ENCODE measurements at regions not wholly inside any gene's neighbourhood (a gene's known extent, or its start where the extent isn't known, plus 50 kb on each side); places are given as distances from the start of the nearest gene placed in this dataset.
"Not testable (repeated sequence)": the region's sequence is repeated elsewhere in the genome, so short reads cannot be mapped to it uniquely, and the experiment has no call there.

GRCh38 chr6:15897063-15897876, 231.6 kb upstream of the MYLIP start:
- no peak for DNase-seq

DNA sequence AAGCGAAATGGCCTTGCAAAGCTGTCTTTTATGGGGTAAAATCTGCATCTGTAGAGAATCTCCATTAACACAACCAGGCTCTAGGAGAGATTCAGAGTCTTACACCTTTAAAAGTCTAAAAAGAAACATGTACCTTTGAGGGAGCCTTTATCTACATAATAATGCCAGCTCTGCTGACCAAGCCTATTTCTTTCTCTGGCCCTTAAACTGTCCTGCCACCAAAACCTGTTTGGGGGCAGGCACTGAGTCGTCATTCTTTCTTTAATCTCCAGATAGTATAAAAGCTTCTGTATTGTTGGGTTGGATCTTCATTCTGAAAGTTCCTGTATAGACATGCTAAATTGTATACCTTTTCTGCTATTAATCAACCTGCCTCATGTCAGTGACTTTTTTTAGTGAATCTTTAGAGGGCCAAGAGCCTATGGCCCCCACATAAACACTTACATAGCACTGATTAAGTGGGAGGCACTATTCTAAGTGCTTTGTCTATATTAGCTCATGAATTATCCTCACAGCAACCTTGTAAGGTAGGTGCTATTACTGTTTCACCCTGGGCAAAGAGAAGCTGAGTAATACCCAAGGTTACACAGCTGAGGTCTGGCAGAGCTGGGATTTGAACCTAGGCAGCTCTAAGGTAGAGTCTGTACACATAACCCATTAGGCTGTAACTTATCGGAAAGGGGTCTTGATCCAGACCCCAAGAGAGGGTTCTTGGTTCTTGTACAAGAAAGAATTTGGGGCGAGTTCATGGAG, 232.3 kb upstream of the DTNBP1 start:
- no peak for DNase-seq

- no peak for DNase-seq
These were observed 230.9 kb upstream of the DTNBP1 start for GRCh38 chr6:15893556-15894253.

DNA sequence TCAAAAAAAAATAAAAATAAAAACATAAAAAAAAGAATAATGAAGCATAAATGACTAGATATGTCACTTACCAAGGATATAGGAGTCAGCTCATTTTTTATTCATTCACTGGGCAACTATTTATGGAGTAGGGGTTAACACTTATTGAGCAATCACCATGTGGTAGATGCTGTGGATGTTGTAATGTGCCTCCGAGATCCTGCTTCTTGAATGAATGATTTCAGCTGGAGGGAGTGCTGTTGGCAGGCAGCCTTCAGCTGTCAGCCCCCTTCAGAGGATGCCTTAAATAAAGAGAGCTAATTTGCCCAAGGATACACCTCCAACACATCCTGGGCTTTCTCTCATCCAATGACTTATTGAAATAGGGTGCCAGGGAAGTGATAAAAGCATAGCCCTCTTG, 229.5 kb upstream of the DTNBP1 start:
- DNase-seq: no peak

GRCh38 chr6:15888798-15889772, 226.3 kb upstream of the DTNBP1 start:
- no peak for DNase-seq

GRCh38 chr6:15887491-15888461, 224.9 kb upstream of the DTNBP1 start:
- DNase-seq: no peak

DNA sequence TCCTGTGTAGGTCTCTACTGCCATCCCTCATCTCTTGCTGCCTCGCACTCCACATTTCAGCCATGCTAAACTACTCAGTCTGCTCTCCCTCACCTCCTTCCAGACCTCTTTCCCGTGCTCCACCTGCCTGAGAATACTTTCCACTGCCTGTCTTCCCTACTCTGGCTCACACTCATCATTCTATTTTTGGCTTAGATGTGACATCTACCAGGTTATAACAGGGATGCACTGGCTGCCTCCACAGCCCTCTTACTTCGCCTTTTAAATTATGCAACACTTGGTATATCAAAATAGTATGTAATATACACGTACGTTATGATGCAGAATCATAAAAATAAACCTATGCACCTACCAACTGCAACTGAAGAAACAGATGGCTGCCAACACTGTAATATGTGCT, 222.8 kb upstream of the DTNBP1 start:
- DNase-seq: no peak

DNA sequence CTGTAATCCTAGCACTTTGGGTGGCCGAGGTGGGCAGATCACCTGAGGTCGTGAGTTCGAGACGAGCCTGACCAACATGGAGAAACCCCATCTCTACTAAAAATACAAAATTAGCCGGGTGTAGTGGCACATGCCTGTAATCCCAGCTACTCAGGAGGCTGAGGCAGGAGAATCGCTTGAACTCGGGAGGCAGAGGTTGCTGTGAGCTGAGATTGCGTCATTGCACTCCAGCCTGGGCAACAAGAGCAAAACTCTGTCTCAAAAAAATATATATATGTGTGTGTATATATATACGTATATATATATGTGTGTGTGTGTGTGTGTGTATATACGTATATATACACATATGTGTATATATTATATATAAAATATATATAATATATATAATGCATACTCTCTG, 220.8 kb upstream of the DTNBP1 start:
- DNase-seq: not testable (repeated sequence)

DNA sequence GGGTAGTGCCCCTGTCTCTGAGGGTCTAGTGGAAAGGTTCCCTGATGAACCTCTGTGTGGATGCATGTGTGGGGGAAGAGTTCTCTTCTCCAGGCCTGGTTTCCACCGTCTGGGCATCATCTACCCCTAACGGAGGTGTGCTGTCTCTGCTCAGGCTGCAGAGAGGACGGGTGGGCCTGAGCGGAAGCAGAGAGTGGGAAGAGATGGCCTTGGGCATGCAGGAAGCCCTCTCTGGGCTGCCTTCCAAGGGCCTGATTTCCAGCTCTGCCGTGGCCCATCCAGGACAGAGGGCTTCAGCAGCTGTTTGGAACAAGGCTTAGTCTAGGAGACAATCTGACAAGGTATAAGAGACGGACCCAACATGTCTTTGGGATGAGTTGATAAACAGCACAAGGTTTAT, 220.1 kb upstream of the DTNBP1 start:
- no peak for DNase-seq

DNA sequence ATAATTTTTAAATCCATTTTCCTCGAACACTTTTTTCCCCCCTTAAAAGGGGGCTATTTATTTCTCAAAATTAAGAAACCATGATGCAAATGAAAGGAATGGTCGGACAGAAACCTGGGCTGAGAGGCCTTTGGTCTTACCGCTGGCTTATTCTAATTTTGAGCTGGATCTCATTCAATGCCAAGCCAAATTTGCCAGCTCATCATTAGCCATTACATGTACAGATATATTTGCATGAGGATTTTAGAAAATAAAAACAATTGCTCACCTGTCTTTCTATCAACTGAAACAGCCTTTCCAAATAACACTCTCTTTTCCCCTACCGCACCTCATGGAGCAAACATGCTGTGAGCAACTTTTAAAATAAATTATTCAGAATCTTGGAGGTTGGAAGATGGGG, 219.5 kb upstream of the DTNBP1 start:
- no peak for DNase-seq

DNA sequence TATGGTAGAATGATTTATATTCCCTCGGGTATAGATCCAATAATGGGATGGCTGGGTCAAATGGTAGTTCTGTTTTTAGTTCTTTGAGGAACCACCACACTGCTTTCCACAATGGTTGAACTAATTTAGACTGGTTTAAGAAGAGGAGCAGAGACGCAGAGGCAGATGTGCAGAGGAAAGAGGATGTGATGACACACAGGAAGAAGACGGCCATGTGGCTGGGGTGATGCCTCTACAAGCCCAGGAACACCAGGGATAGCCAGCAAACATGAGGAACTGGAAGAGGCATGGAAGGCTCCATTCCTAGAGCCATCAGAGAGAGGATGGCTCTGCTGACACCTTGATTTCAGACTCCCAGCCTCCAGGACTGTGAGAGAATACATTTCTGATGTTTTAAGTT, 218.3 kb upstream of the DTNBP1 start:
- no peak for DNase-seq

GRCh38 chr6:15880262-15880973, 217.6 kb upstream of the DTNBP1 start:
- no peak for DNase-seq

DNA sequence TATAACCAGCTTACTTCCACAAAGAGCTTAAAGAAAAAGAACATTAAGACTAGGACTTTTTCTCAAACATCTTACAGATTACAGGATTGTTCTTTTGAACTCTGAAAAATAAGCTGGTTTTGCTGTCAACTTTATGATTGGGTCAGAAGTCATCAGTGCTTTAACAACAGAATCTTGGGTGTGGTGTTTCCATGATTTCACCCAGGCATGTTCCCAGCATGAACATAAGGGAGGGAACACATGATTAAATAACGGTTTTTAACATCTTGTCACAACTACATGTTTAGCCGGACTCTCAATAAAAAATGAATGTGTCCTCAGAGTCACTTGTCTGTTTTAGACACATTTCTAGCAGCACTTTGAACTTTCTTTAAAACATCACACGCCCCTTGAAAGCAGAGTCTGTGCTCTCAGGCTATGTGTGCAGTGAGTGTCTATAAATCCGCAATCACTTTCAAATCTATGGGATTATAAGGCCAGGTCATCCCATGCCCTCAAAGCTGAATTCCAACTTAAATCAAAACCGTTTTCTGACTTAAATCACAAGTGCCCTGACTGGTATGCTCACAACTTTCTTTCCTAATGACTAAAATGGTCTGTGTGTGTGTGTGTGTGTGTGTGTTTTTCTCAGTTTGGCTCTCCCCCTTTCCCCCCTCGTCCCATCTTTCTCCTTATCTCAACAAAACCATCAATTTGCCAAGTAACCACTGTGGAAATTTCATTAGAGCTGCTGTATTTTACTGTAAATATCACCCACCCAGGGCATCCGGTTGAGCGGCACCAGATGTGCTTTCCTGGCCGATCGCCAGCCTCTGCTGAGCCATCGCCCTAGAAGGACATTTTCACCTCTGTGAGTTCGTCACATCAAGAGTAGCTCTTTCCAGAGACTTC, 216.8 kb upstream of the DTNBP1 start:
- DNase-seq: peak; percentile 31

- DNase-seq: no peak
These were observed 214.4 kb upstream of the DTNBP1 start for GRCh38 chr6:15877231-15877630.

- no peak for DNase-seq
These were observed 213.6 kb upstream of the DTNBP1 start for GRCh38 chr6:15876406-15876805.

DNA sequence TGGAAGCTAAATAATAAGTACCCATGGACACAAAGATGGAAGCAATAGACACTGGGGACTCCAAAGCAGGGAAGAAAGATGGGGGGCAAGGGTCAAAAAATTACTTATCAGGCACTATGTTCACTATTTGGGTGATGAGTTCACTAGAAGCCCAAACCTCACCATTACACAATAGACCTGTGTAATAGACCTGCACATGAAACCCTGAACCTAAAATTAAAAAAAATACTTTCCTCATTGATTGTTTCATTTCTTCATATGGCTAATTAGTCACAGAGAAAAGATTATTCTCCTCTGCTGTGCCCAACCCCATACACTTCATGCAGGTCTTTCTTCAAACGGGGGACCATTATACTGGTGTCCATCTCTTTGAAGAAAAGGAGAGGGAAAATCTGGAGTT, 213.0 kb upstream of the DTNBP1 start:
- no peak for DNase-seq

DNA sequence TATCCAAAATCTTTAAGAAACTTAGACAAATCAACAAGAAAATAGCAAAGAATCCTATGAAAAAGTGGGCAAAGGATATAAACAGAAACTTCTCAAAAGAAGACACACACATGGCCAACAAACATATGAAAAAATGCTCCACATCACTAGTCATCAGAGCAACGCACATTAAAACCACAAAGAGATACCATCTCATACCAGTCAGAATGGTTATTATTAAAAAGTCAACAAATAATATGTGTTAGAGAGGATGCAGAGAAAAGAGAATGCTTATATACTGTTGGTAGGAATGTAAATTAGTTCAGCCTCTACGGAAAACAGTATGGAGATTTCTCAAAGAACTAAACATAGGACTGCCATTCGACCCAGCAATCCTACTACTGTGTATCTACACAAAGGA, 212.0 kb upstream of the DTNBP1 start:
- no peak for DNase-seq

DNA sequence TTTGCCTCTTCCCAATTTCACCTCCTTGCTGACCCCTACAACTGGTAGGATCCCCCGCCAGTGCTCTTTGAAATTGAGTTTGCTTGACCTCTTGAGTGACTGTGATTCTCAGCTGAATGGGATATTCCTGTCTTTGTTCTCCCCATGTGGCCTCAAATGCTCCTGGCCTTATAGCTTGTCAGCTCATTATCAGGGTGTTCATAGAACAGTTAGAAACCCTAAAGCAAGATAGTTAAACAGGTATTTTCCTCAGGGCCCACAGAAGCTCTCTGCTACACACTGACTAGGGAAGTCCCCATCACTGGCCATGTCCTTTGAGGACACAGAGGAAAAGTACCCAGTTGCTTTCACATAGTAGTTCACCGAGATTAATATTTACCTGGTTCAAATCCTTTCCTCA, 211.5 kb upstream of the DTNBP1 start:
- no peak for DNase-seq

DNA sequence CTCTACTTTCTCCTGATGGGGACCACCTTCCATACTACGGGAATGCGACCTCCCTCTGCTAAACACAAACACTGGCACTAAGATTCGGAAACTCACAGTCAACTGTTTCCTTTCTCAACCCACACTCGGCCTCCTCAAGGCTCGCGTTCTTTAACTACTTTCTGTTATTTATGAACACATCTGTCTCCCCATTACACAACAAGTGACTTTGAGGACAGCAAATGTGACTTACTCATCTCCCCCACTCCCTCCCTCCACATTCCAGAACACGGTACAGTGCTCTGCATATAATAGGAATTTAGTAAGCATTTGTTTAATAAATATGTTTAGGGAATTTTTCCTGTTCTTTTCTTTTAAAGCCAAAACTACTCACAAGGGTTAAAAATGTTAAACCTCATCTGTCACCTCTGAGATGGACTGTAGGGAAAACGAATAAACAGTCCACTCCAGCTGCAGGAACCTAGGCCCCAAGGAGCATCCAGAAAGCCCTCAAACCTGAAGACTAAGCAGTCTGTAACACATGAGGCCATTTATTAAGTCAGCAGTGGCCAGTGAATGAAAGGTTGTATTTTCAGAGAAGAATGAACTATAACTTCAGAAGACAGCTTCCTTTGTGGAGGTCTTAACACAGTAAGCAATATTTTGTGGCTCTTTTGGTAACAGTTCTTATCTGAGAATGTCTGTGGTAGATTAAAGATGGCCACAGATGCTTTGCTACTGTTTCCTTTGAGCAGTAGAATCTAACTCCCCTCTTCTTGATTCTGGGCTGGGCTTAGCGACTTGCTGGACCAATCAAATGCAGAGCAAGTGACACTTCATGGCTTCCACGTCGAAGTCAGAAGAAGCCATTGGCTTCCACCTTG, 209.6 kb upstream of the DTNBP1 start:
- DNase-seq: no peak

All from NCI-H345 (cell line).